ENCODE measurements at regions not wholly inside any gene's neighbourhood (a gene's known extent, or its start where the extent isn't known, plus 50 kb on each side); places are given as distances from the start of the nearest gene placed in this dataset.

GRCh38 chr1:5599541-5599940 lies 392.7 kb downstream of the NPHP4 start:
- Mint-ChIP-seq H3K36me3 (ENCODE audit: insufficient read depth, unreplicated experiment) (no peaks in the 10 kb centered on the region), H3K4me3 (ENCODE audit: low read depth, unreplicated experiment) (no peak overlapping the region), H3K27ac (ENCODE audit: unreplicated experiment) (no peak overlapping the region), H3K9me3 (ENCODE audit: low read depth, unreplicated experiment) (peaks cover 13% of the 10 kb centered on the region), H3K27me3 (ENCODE audit: unreplicated experiment) (peaks cover 17% of the 10 kb centered on the region), H3K4me1 (ENCODE audit: low read depth, unreplicated experiment) (no peaks in the 10 kb centered on the region)
- DNase-seq, result no peak
- CTCF ChIA-PET, result no interaction called here
- no TSS peak for BruUV-seq (replicated peaks)
- no peak for TF ChIP-seq CTCF (IDR thresholded peaks at IDR 0.05; ENCODE audit: unreplicated experiment)
- intact Hi-C loops (cut with micrococcal nuclease; ENCODE audit: unreplicated experiment), result no loop called here

GRCh38 chr1:5598824-5599395 lies 393.3 kb downstream of the NPHP4 start:
- Mint-ChIP-seq H3K36me3 (ENCODE audit: insufficient read depth, unreplicated experiment) (no peaks in the 10 kb centered on the region), H3K4me3 (ENCODE audit: low read depth, unreplicated experiment) (no peak overlapping the region), H3K27me3 (ENCODE audit: unreplicated experiment) (peaks cover 11% of the 10 kb centered on the region), H3K27ac (ENCODE audit: unreplicated experiment) (no peak overlapping the region), H3K9me3 (ENCODE audit: low read depth, unreplicated experiment) (peaks cover 8% of the 10 kb centered on the region), H3K4me1 (ENCODE audit: low read depth, unreplicated experiment) (no peaks in the 10 kb centered on the region)
- no peak for TF ChIP-seq CTCF (IDR thresholded peaks at IDR 0.05; ENCODE audit: unreplicated experiment)
- intact Hi-C loops (cut with micrococcal nuclease; ENCODE audit: unreplicated experiment), result no loop called here
- no TSS peak for BruUV-seq (replicated peaks)
- DNase-seq, result no peak
- CTCF ChIA-PET, result no interaction called here

- H3K27me3 Mint-ChIP-seq (ENCODE audit: unreplicated experiment), result peaks cover 4% of the 10 kb centered on the region
- intact Hi-C loops (cut with micrococcal nuclease; ENCODE audit: unreplicated experiment), result no loop called here
- peaks cover 4% of the 10 kb centered on the region for H3K9me3 Mint-ChIP-seq (ENCODE audit: low read depth, unreplicated experiment)
- BruUV-seq (replicated peaks), result no TSS peak
- CTCF ChIA-PET, result no interaction called here
- no peaks in the 10 kb centered on the region for H3K36me3 Mint-ChIP-seq (ENCODE audit: insufficient read depth, unreplicated experiment)
- no peak for TF ChIP-seq CTCF (IDR thresholded peaks at IDR 0.05; ENCODE audit: unreplicated experiment)
- no peak overlapping the region for H3K27ac Mint-ChIP-seq (ENCODE audit: unreplicated experiment)
- no peaks in the 10 kb centered on the region for H3K4me1 Mint-ChIP-seq (ENCODE audit: low read depth, unreplicated experiment)
- no peak for DNase-seq
- H3K4me3 Mint-ChIP-seq (ENCODE audit: low read depth, unreplicated experiment), result no peak overlapping the region
Observed at GRCh38 chr1:5597991-5598823, 394.0 kb downstream of the NPHP4 start.

GRCh38 chr1:5597171-5597850 lies 394.9 kb downstream of the NPHP4 start:
- Mint-ChIP-seq H3K36me3 (ENCODE audit: insufficient read depth, unreplicated experiment) (no peaks in the 10 kb centered on the region), H3K9me3 (ENCODE audit: low read depth, unreplicated experiment) (peaks cover 4% of the 10 kb centered on the region), H3K4me3 (ENCODE audit: low read depth, unreplicated experiment) (no peak overlapping the region), H3K4me1 (ENCODE audit: low read depth, unreplicated experiment) (no peaks in the 10 kb centered on the region), H3K27ac (ENCODE audit: unreplicated experiment) (no peak overlapping the region), H3K27me3 (ENCODE audit: unreplicated experiment) (no peaks in the 10 kb centered on the region)
- TF ChIP-seq CTCF (IDR thresholded peaks at IDR 0.05; ENCODE audit: unreplicated experiment), result no peak
- CTCF ChIA-PET, result no interaction called here
- intact Hi-C loops (cut with micrococcal nuclease; ENCODE audit: unreplicated experiment), result no loop called here
- DNase-seq, result no peak
- no TSS peak for BruUV-seq (replicated peaks)
